ENCODE measurements at regions not wholly inside any gene's neighbourhood (a gene's known extent, or its start where the extent isn't known, plus 50 kb on each side); places are given as distances from the start of the nearest gene placed in this dataset.

- TF ChIP-seq CTCF (IDR thresholded peaks at IDR 0.05; ENCODE audit: low read length) (no peak), EZH2 (optimal IDR thresholded peaks at IDR 0.05; ENCODE audit: low read depth, low read length) (no peak)
These were observed 281.2 kb downstream of the SETD4 start for GRCh38 chr21:35779167-35779566.
